SW480 (cell line): ENCODE measurements at regions not wholly inside any gene's neighbourhood (a gene's known extent, or its start where the extent isn't known, plus 50 kb on each side); places are given as distances from the start of the nearest gene placed in this dataset.
"Not testable (repeated sequence)": the region's sequence is repeated elsewhere in the genome, so short reads cannot be mapped to it uniquely, and the experiment has no call there.

Experiments used
- DNase-seq: peaks from one replicate; pipeline ENCODE4 v3.0.0-alpha.2; 2016; ENCODE audit warnings: low spot score

GRCh38 chr9:71632776-71633175 is 135.5 kb downstream of the CEMIP2 start:
- DNase-seq = no peak

GRCh38 chr9:71630377-71630995 is 137.8 kb downstream of the CEMIP2 start:
- DNase-seq = no peak

- DNase-seq = no peak
These were observed 138.6 kb downstream of the CEMIP2 start for GRCh38 chr9:71629578-71630215.

- peak; percentile 2 for DNase-seq
These were observed 140.1 kb downstream of the CEMIP2 start for GRCh38 chr9:71628247-71628646.

GRCh38 chr9:71627537-71627936 is 140.8 kb downstream of the CEMIP2 start:
- no peak for DNase-seq

- DNase-seq = no peak
These were observed 141.9 kb downstream of the CEMIP2 start for GRCh38 chr9:71626395-71626794.

- DNase-seq = no peak
These were observed 143.6 kb downstream of the CEMIP2 start for GRCh38 chr9:71624728-71625127.

- no peak for DNase-seq
These were observed 147.6 kb downstream of the CEMIP2 start for GRCh38 chr9:71620746-71621145.

- DNase-seq = no peak
These were observed 148.0 kb downstream of the CEMIP2 start for GRCh38 chr9:71620331-71620730.

- DNase-seq = no peak
These were observed 148.4 kb downstream of the CEMIP2 start for GRCh38 chr9:71619926-71620325.

GRCh38 chr9:71614409-71615010 is 153.8 kb downstream of the CEMIP2 start:
- no peak for DNase-seq

GRCh38 chr9:71612889-71613288 is 155.4 kb downstream of the CEMIP2 start:
- DNase-seq = no peak

- no peak for DNase-seq
These were observed 158.9 kb downstream of the CEMIP2 start for GRCh38 chr9:71609448-71609830.

GRCh38 chr9:71608825-71609447 is 159.4 kb downstream of the CEMIP2 start:
- DNase-seq = no peak

GRCh38 chr9:71608021-71608420 is 160.3 kb downstream of the CEMIP2 start:
- DNase-seq = no peak

GRCh38 chr9:71607461-71607881 is 160.8 kb downstream of the CEMIP2 start:
- no peak for DNase-seq

- peak; percentile 75 for DNase-seq
These were observed 163.9 kb downstream of the CEMIP2 start for GRCh38 chr9:71604197-71605063.

- no peak for DNase-seq
These were observed 165.7 kb downstream of the CEMIP2 start for GRCh38 chr9:71602652-71603051.

GRCh38 chr9:71595762-71596161 is 172.6 kb downstream of the CEMIP2 start:
- DNase-seq = not testable (repeated sequence)

- DNase-seq = no peak
These were observed 173.8 kb downstream of the CEMIP2 start for GRCh38 chr9:71594541-71594940.

- DNase-seq = no peak
These were observed 175.9 kb downstream of the CEMIP2 start for GRCh38 chr9:71592400-71592799.

- no peak for DNase-seq
These were observed 178.0 kb downstream of the CEMIP2 start for GRCh38 chr9:71590362-71590761.
